ENCODE measurements at regions not wholly inside any gene's neighbourhood (a gene's known extent, or its start where the extent isn't known, plus 50 kb on each side); places are given as distances from the start of the nearest gene placed in this dataset.
A peak's percentile ranks its signal among the peaks of the same experiment; 100 is the strongest.

- no peak for TF ChIP-seq CTCF (IDR thresholded peaks at IDR 0.05; ENCODE audit: low read depth, low read length)
- in situ Hi-C loops (cut with HindIII; ENCODE audit: low sequenced_read_pairs): no loop called here
- no peak for DNase-seq (ENCODE audit: low read depth, low spot score)
- H3K4me3 ChIP-seq (ENCODE audit: low read depth, low read length): no peak overlapping the region
Measured at GRCh38 chr12:114512351-114512750, 106.4 kb upstream of the TBX5 start.

- TF ChIP-seq CTCF (IDR thresholded peaks at IDR 0.05; ENCODE audit: low read depth, low read length): peak; percentile 74
- no peak overlapping the region for H3K4me3 ChIP-seq (ENCODE audit: low read depth, low read length)
- DNase-seq (ENCODE audit: low read depth, low spot score): peak; percentile 65
- in situ Hi-C loops (cut with HindIII; ENCODE audit: low sequenced_read_pairs): no loop called here
Measured at GRCh38 chr12:114508529-114509129, 102.7 kb upstream of the TBX5 start.

GRCh38 chr12:114506651-114507050, 100.7 kb upstream of the TBX5 start:
- H3K4me3 ChIP-seq (ENCODE audit: low read depth, low read length): no peak overlapping the region
- TF ChIP-seq CTCF (IDR thresholded peaks at IDR 0.05; ENCODE audit: low read depth, low read length): no peak
- DNase-seq (ENCODE audit: low read depth, low spot score): no peak
- in situ Hi-C loops (cut with HindIII; ENCODE audit: low sequenced_read_pairs): no loop called here

- TF ChIP-seq CTCF (IDR thresholded peaks at IDR 0.05; ENCODE audit: low read depth, low read length): no peak
- in situ Hi-C loops (cut with HindIII; ENCODE audit: low sequenced_read_pairs): no loop called here
- H3K4me3 ChIP-seq (ENCODE audit: low read depth, low read length): no peak overlapping the region
- DNase-seq (ENCODE audit: low read depth, low spot score): no peak
Measured at GRCh38 chr12:114504311-114504710, 98.4 kb upstream of the TBX5 start.

- DNase-seq (ENCODE audit: low read depth, low spot score): no peak
- no peak overlapping the region for H3K4me3 ChIP-seq (ENCODE audit: low read depth, low read length)
- in situ Hi-C loops (cut with HindIII; ENCODE audit: low sequenced_read_pairs): no loop called here
- TF ChIP-seq CTCF (IDR thresholded peaks at IDR 0.05; ENCODE audit: low read depth, low read length): no peak
Measured at GRCh38 chr12:114501474-114501807, 95.5 kb upstream of the TBX5 start.

GRCh38 chr12:114500775-114501473, 95.0 kb upstream of the TBX5 start:
- no peak for DNase-seq (ENCODE audit: low read depth, low spot score)
- in situ Hi-C loops (cut with HindIII; ENCODE audit: low sequenced_read_pairs): no loop called here
- no peak for TF ChIP-seq CTCF (IDR thresholded peaks at IDR 0.05; ENCODE audit: low read depth, low read length)
- H3K4me3 ChIP-seq (ENCODE audit: low read depth, low read length): no peak overlapping the region

Measured in astrocyte of the spinal cord (primary cell).